Left ventricle myocardium inferior (tissue), 1 donor: ENCODE measurements at regions not wholly inside any gene's neighbourhood (a gene's known extent, or its start where the extent isn't known, plus 50 kb on each side); places are given as distances from the start of the nearest gene placed in this dataset.

Experiments used
- DNase-seq: peaks from one replicate; pipeline ENCODE4 v3.0.0-alpha.2; 2020
- H3K27ac ChIP-seq: fragments of 200-600 bp; replicated peaks from 2 replicates; pipeline ENCODE4 v1.8.0; 2021
- H3K27me3 ChIP-seq: fragments of 200-600 bp; 2 replicates; pipeline ENCODE4 v1.8.0; 2021; ENCODE audit warnings: low read depth
- H3K36me3 ChIP-seq: fragments of 200-600 bp; 2 replicates; pipeline ENCODE4 v1.8.0; 2021
- H3K4me1 ChIP-seq: fragments of 200-600 bp; 2 replicates; pipeline ENCODE4 v1.8.0; 2021
- H3K4me3 ChIP-seq: fragments of 200-600 bp; 2 replicates; pipeline ENCODE4 v1.8.0; 2021; ENCODE audit warnings: mild to moderate bottlenecking, moderate library complexity
- H3K9me3 ChIP-seq: fragments of 200-600 bp; replicated peaks from 2 replicates; pipeline ENCODE4 v1.8.0; 2021
- intact Hi-C: fragments of 100-400 bp; cut with micrococcal nuclease; formaldehyde crosslinking; loops from one replicate; pipeline ENCODE4 v1.11.0; 2022
- TF ChIP-seq, protein P1 (sequence below): fragments of 200-600 bp; IDR thresholded peaks from 2 replicates; pipeline ENCODE4 v1.8.0; 2021; ENCODE audit warnings: antibody characterized with exemption, mild to moderate bottlenecking, borderline replicate concordance
- donor health status: DM: no; HTN: yes; CAD: no; lungs with severe emphysema.

DNA sequence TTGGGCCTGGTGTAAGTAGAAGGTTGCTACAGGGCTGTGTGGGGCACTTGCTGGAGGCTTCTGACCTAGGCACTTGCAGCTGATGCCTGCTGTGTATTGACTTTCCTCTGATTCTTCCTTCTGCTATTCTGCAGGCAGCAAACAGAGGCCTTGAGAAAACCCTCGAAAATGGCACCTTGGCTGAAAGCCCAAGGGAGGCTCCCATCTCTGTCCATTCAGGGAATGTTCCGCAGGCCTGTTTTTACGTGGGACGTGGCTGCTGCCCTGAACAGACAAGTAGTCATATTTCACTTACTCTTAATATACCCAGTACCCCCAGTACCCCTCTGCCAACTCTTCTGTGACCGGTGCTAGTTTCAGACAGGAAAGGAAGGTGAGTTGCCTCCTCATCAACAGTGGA, 664.7 kb downstream of the INHBA start:
- no peaks in the 10 kb centered on the region for H3K27me3 ChIP-seq
- no peak for DNase-seq
- TF ChIP-seq, protein P1, sequence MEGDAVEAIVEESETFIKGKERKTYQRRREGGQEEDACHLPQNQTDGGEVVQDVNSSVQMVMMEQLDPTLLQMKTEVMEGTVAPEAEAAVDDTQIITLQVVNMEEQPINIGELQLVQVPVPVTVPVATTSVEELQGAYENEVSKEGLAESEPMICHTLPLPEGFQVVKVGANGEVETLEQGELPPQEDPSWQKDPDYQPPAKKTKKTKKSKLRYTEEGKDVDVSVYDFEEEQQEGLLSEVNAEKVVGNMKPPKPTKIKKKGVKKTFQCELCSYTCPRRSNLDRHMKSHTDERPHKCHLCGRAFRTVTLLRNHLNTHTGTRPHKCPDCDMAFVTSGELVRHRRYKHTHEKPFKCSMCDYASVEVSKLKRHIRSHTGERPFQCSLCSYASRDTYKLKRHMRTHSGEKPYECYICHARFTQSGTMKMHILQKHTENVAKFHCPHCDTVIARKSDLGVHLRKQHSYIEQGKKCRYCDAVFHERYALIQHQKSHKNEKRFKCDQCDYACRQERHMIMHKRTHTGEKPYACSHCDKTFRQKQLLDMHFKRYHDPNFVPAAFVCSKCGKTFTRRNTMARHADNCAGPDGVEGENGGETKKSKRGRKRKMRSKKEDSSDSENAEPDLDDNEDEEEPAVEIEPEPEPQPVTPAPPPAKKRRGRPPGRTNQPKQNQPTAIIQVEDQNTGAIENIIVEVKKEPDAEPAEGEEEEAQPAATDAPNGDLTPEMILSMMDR = no peak
- no peaks in the 10 kb centered on the region for H3K4me1 ChIP-seq
- H3K36me3 ChIP-seq = no peaks in the 10 kb centered on the region
- intact Hi-C loops = no loop called here
- peaks cover 8% of the 10 kb centered on the region for H3K9me3 ChIP-seq
- no peak overlapping the region for H3K4me3 ChIP-seq
- H3K27ac ChIP-seq = no peak overlapping the region

- no peak for DNase-seq
- TF ChIP-seq, protein P1 = no peak
- Histone ChIP-seq H3K27me3 (no peaks in the 10 kb centered on the region), H3K36me3 (no peaks in the 10 kb centered on the region), H3K4me1 (no peaks in the 10 kb centered on the region), H3K4me3 (no peak overlapping the region), H3K9me3 (peaks cover 2% of the 10 kb centered on the region), H3K27ac (no peak overlapping the region)
- intact Hi-C loops = no loop called here
These were observed 665.2 kb downstream of the INHBA start for GRCh38 chr7:41037691-41038090.

GRCh38 chr7:41035794-41036193, 667.1 kb downstream of the INHBA start:
- no peaks in the 10 kb centered on the region for H3K4me1 ChIP-seq
- TF ChIP-seq, protein P1 = no peak
- DNase-seq = no peak
- no peaks in the 10 kb centered on the region for H3K27me3 ChIP-seq
- H3K36me3 ChIP-seq = no peaks in the 10 kb centered on the region
- intact Hi-C loops = no loop called here
- H3K27ac ChIP-seq = no peak overlapping the region
- no peak overlapping the region for H3K4me3 ChIP-seq
- no peaks in the 10 kb centered on the region for H3K9me3 ChIP-seq

DNA sequence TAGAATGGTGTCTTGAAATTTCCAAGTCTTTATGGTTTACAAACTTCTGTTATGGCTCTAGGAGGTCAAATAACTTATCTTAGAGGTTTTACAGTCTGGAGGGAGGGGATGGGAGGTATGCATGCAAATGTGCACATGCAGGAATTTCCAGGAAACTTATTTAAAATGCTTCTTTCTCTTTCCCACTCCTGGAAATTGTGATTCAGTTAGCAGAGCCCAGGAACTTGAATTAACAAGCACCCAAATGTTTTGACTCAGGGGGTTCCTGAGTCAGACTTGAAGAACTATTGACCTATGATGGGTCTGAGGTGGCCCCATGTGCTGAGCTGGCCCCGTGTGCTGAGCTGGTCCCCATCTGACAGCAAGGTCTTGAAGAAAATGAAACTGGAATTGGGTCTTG, 669.4 kb downstream of the INHBA start:
- no peaks in the 10 kb centered on the region for H3K9me3 ChIP-seq

DNA sequence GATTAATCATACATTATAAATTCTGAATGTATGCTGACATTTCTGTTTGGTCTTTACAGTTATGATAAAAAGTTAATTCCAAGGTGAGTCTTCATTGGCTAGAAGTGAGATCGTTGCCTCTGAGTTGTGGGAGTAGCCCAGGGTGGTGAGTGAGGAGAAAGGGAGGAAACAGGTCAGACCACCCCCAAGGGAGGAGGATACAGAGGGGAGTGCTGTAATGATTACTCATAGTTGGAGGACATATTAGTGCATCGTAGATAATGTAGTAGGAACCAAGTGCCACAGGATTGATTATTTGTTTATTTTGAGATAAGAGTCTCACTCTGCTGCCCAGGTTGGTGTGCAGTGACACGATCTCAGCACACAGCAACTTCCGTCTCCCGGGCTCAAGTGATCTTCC, 672.2 kb downstream of the INHBA start:
- H3K27me3 ChIP-seq = peaks cover 4% of the 10 kb centered on the region
- DNase-seq = no peak
- H3K9me3 ChIP-seq = no peaks in the 10 kb centered on the region
- TF ChIP-seq, protein P1 = no peak
- H3K36me3 ChIP-seq = no peaks in the 10 kb centered on the region
- intact Hi-C loops = no loop called here
- no peaks in the 10 kb centered on the region for H3K4me1 ChIP-seq
- no peak overlapping the region for H3K27ac ChIP-seq
- no peak overlapping the region for H3K4me3 ChIP-seq

More for the DNA sequence above, 669.4 kb downstream of the INHBA start:
- intact Hi-C loops = no loop called here
- TF ChIP-seq, protein P1 = no peak
- Histone ChIP-seq H3K27ac (no peak overlapping the region), H3K4me3 (no peak overlapping the region), H3K36me3 (no peaks in the 10 kb centered on the region), H3K4me1 (no peaks in the 10 kb centered on the region), H3K27me3 (no peaks in the 10 kb centered on the region)
- DNase-seq = no peak

- TF ChIP-seq, protein P1 = no peak
- Histone ChIP-seq H3K27ac (no peak overlapping the region), H3K27me3 (peaks cover 4% of the 10 kb centered on the region), H3K9me3 (no peaks in the 10 kb centered on the region), H3K4me3 (no peak overlapping the region), H3K36me3 (no peaks in the 10 kb centered on the region), H3K4me1 (no peaks in the 10 kb centered on the region)
- intact Hi-C loops = no loop called here
- no peak for DNase-seq
These were observed 673.8 kb downstream of the INHBA start for GRCh38 chr7:41029072-41029499.
